PC-9 (cell line): ENCODE measurements at regions not wholly inside any gene's neighbourhood (a gene's known extent, or its start where the extent isn't known, plus 50 kb on each side); places are given as distances from the start of the nearest gene placed in this dataset.

Source experiments
- CTCF ChIP-seq: fragments of 200-600 bp; sonication (generic); conservative IDR thresholded peaks from 2 replicates; pipeline ENCODE4 v1.6.1; 2017; ENCODE audit warnings: mixed run types, antibody characterized with exemption, mild to moderate bottlenecking, moderate library complexity
- EZH2 ChIP-seq: fragments of 200-600 bp; sonication (generic); IDR thresholded peaks from 2 replicates; pipeline ENCODE4 v1.8.0; 2017; ENCODE audit warnings: antibody characterized with exemption, low read depth

- TF ChIP-seq CTCF (no peak), EZH2 (no peak)
These were observed 146.7 kb upstream of the FAM9B start for GRCh38 chrX:9180623-9181022.
